Ishikawa (cell line): ENCODE measurements at regions not wholly inside any gene's neighbourhood (a gene's known extent, or its start where the extent isn't known, plus 50 kb on each side); places are given as distances from the start of the nearest gene placed in this dataset.

Experiments
- CEBPB ChIP-seq: IDR thresholded peaks from 2 replicates; pipeline ENCODE4 v1.6.1; 2012
- CREB1 ChIP-seq: IDR thresholded peaks from 2 replicates; pipeline ENCODE4 v1.6.1; 2012; ENCODE audit warnings: low read depth
- EP300 ChIP-seq: IDR thresholded peaks from 2 replicates; pipeline ENCODE4 v1.6.1; 2012; ENCODE audit warnings: borderline replicate concordance
- MAX ChIP-seq: IDR thresholded peaks from 2 replicates; pipeline ENCODE4 v1.6.1; 2012
- NFIC ChIP-seq: IDR thresholded peaks from 2 replicates; pipeline ENCODE4 v1.6.1; 2012
- RAD21 ChIP-seq: IDR thresholded peaks from 2 replicates; pipeline ENCODE4 v1.6.1; 2012; ENCODE audit warnings: low read depth
- REST ChIP-seq: IDR thresholded peaks from 2 replicates; pipeline ENCODE4 v1.6.1; 2012; ENCODE audit warnings: low read depth, mild to moderate bottlenecking
- TAF1 ChIP-seq: IDR thresholded peaks from 2 replicates; pipeline ENCODE4 v1.6.1; 2012; ENCODE audit warnings: low read depth, mild to moderate bottlenecking
- TCF12 ChIP-seq: IDR thresholded peaks from 2 replicates; pipeline ENCODE4 v1.6.1; 2012; ENCODE audit warnings: low read depth
- USF1 ChIP-seq: IDR thresholded peaks from 2 replicates; pipeline ENCODE4 v1.6.1; 2012
- ZBTB7A ChIP-seq: IDR thresholded peaks from 2 replicates; pipeline ENCODE4 v1.6.1; 2012; ENCODE audit warnings: low read depth

- no peak for TF ChIP-seq MAX
- TF ChIP-seq ZBTB7A = no peak
- no peak for TF ChIP-seq REST
- no peak for TF ChIP-seq CREB1
- no peak for TF ChIP-seq CEBPB
- TF ChIP-seq TAF1 = no peak
- no peak for TF ChIP-seq USF1
- TF ChIP-seq TCF12 = no peak
- TF ChIP-seq RAD21 = no peak
- TF ChIP-seq NFIC = no peak
- TF ChIP-seq EP300 = no peak
Measured at GRCh38 chr12:67208281-67209067, 60.7 kb upstream of the CAND1 start.
